PC-3 (cell line): ENCODE measurements at regions not wholly inside any gene's neighbourhood (a gene's known extent, or its start where the extent isn't known, plus 50 kb on each side); places are given as distances from the start of the nearest gene placed in this dataset.

ENCODE experiments used
- ATAC-seq: fragments of 200-7000 bp; cut with Tn5 transposase; 2 replicates; pipeline ENCODE4 v1.9.1; 2020; ENCODE audit warnings: mild to moderate bottlenecking, moderate library complexity
- BruUV-seq: library from RNA; stranded (reverse); fragments of 400-500 nt; replicated peaks from 2 replicates; lab custom pipeline; 2021; lab: Mats Ljungman, UMichigan
- CTCF ChIA-PET: fragments of 300-600 bp; sonication (Branson Sonifier 250); formaldehyde crosslinking; loops from one replicate; lab custom pipeline; 2022; ENCODE audit warnings: antibody characterized with exemption; lab: Charles Lee
- POLR2A ChIA-PET: fragments of 300-600 bp; sonication (Branson Sonifier 250); formaldehyde crosslinking; loops from one replicate; lab custom pipeline; 2022; ENCODE audit warnings: antibody characterized with exemption; ENCODE audit not compliant: unreplicated experiment; lab: Charles Lee
- DNase-seq: peaks from one replicate; pipeline ENCODE4 v3.0.0-alpha.2; 2015
- H2AFZ ChIP-seq: fragments of 300-600 bp; sonication (generic); 2 replicates; pipeline ENCODE4 v1.6.0; 2016; ENCODE audit warnings: antibody characterized with exemption, low read length
- H3F3A ChIP-seq: fragments of 300-600 bp; sonication (generic); one replicate; pipeline ENCODE4 v1.6.0; 2017; ENCODE audit warnings: antibody characterized with exemption, low read length, control low read depth, mild to moderate bottlenecking; ENCODE audit not compliant: unreplicated experiment
- H3K27ac ChIP-seq: fragments of 300-600 bp; sonication (generic); 2 replicates; pipeline ENCODE4 v1.5.1; 2016; ENCODE audit warnings: mild to moderate bottlenecking, low read length
- H3K27me3 ChIP-seq: fragments of 300-600 bp; sonication (generic); 2 replicates; pipeline ENCODE4 v1.6.1; 2016; ENCODE audit warnings: low read length, mixed read lengths
- H3K36me3 ChIP-seq: fragments of 300-600 bp; sonication (generic); 2 replicates; pipeline ENCODE4 v1.6.1; 2016; ENCODE audit warnings: low read depth, mixed run types, low read length, mixed read lengths
- H3K4me1 ChIP-seq: fragments of 300-600 bp; sonication (generic); 2 replicates; pipeline ENCODE4 v1.5.1; 2016; ENCODE audit warnings: low read length; ENCODE audit not compliant: insufficient read depth
- H3K4me2 ChIP-seq: fragments of 300-600 bp; sonication (generic); 2 replicates; pipeline ENCODE4 v1.6.0; 2016; ENCODE audit warnings: low read length
- H3K4me3 ChIP-seq: fragments of 300-600 bp; sonication (generic); 2 replicates; pipeline ENCODE4 v1.5.1; 2016; ENCODE audit warnings: mild to moderate bottlenecking, low read length, mixed read lengths
- H3K79me2 ChIP-seq: fragments of 300-600 bp; sonication (generic); 2 replicates; pipeline ENCODE4 v1.6.1; 2017; ENCODE audit warnings: low read length, mixed read lengths
- H3K9ac ChIP-seq: fragments of 300-600 bp; sonication (generic); 2 replicates; pipeline ENCODE4 v1.6.0; 2016; ENCODE audit warnings: mild to moderate bottlenecking, low read length
- H3K9me2 ChIP-seq: fragments of 300-600 bp; sonication (generic); replicated peaks from 2 replicates; pipeline ENCODE4 v1.6.1; 2016; ENCODE audit warnings: mixed run types, low read length, mixed read lengths
- H3K9me3 ChIP-seq: fragments of 300-600 bp; sonication (generic); 2 replicates; pipeline ENCODE4 v1.6.1; 2016; ENCODE audit warnings: low read length, mixed read lengths
- H4K20me1 ChIP-seq: fragments of 300-600 bp; sonication (generic); 2 replicates; pipeline ENCODE4 v1.6.1; 2016; ENCODE audit warnings: low read length, mixed read lengths
- EZH2 ChIP-seq: fragments of 300-600 bp; sonication (generic); IDR thresholded peaks from one replicate; pipeline ENCODE4 v1.6.1; 2017; ENCODE audit warnings: antibody characterized with exemption, mild to moderate bottlenecking, low read length; ENCODE audit not compliant: unreplicated experiment
- EZH2phosphoT487 ChIP-seq: fragments of 300-600 bp; sonication (generic); IDR thresholded peaks from 2 replicates; pipeline ENCODE4 v1.6.1; 2018; ENCODE audit warnings: mild to moderate bottlenecking, antibody characterized with exemption, low read length, borderline replicate concordance
- intact Hi-C: fragments of 100-400 bp; cut with micrococcal nuclease; formaldehyde crosslinking; loops from 2 replicates; pipeline ENCODE4 v1.9.0; 2023
- TF ChIP-seq, protein P1 (sequence below): fragments of 300-600 bp; sonication (generic); conservative IDR thresholded peaks from 2 replicates; pipeline ENCODE4 v1.5.1; 2017; ENCODE audit warnings: antibody characterized with exemption, low read depth, mild to moderate bottlenecking, low read length

DNA sequence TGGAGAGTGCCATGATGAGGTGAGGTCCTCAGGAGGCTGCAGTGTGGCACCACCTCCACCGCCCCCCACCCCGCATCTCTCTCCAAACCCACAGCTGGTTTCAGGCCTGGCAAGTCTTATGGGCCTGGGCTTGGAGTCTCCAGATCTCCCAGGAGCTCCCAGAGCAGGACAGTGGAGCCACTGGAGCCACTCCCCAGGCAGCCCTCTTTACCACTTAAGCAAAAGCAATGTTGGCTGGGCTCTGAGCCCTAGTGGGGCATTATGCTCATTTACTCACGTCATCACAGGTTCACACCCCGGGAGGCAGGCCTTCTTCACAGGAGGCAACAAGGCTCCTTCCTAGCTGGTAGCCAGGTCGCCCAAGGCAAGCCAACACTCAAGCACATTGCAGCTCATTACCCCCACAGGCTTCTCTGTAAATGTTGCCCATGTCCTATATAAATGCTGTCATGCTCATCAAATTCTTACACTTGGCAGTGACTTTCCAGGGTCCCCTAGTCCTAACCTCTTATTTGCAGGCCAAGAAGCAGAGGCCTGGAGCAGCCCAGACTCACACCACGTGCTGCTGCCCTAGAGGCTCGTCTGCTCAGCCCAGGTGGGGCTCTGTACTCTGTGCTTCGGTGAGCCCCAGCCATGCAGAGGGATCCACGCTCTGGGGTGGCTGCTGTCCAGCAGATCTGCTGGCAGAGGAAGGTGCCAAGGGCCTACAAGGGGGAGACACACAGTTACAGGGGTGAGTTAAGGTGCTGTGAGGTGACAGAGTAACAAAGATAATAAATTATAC lies 459.3 kb downstream of the MATN1 start:
- Histone ChIP-seq H3K9me3 (no peaks in the 10 kb centered on the region), H3K9me2 (no peaks in the 10 kb centered on the region), H3K79me2 (no peaks in the 10 kb centered on the region), H3K27ac (no peak overlapping the region), H3K36me3 (no peaks in the 10 kb centered on the region), H3K4me3 (no peak overlapping the region), H3K27me3 (peaks cover 27% of the 10 kb centered on the region), H3K4me2 (no peak overlapping the region), H3K9ac (no peak overlapping the region), H4K20me1 (no peaks in the 10 kb centered on the region), H2AFZ (no peak overlapping the region), H3F3A (no peaks in the 10 kb centered on the region), H3K4me1 (no peaks in the 10 kb centered on the region)
- intact Hi-C loops, result no loop called here
- BruUV-seq, result no TSS peak
- ATAC-seq (no peak), DNase-seq (no peak)
- ChIA-PET CTCF (no interaction called here), POLR2A (no interaction called here)
- TF ChIP-seq, protein P1, sequence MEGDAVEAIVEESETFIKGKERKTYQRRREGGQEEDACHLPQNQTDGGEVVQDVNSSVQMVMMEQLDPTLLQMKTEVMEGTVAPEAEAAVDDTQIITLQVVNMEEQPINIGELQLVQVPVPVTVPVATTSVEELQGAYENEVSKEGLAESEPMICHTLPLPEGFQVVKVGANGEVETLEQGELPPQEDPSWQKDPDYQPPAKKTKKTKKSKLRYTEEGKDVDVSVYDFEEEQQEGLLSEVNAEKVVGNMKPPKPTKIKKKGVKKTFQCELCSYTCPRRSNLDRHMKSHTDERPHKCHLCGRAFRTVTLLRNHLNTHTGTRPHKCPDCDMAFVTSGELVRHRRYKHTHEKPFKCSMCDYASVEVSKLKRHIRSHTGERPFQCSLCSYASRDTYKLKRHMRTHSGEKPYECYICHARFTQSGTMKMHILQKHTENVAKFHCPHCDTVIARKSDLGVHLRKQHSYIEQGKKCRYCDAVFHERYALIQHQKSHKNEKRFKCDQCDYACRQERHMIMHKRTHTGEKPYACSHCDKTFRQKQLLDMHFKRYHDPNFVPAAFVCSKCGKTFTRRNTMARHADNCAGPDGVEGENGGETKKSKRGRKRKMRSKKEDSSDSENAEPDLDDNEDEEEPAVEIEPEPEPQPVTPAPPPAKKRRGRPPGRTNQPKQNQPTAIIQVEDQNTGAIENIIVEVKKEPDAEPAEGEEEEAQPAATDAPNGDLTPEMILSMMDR, result no peak
- TF ChIP-seq EZH2 (no peak), EZH2phosphoT487 (no peak)

- no peak for ATAC-seq
- intact Hi-C loops, result no loop called here
- Histone ChIP-seq H3F3A (no peaks in the 10 kb centered on the region), H3K4me2 (no peak overlapping the region), H3K27ac (no peak overlapping the region), H3K36me3 (no peaks in the 10 kb centered on the region), H3K79me2 (no peaks in the 10 kb centered on the region), H3K27me3 (peaks cover 27% of the 10 kb centered on the region), H3K4me3 (no peak overlapping the region), H3K9me2 (no peaks in the 10 kb centered on the region), H3K9ac (no peak overlapping the region), H2AFZ (no peak overlapping the region), H4K20me1 (no peaks in the 10 kb centered on the region), H3K9me3 (no peaks in the 10 kb centered on the region), H3K4me1 (no peaks in the 10 kb centered on the region)
- ChIA-PET POLR2A (no interaction called here), CTCF (no interaction called here)
- TF ChIP-seq EZH2phosphoT487 (no peak), EZH2 (no peak)
- TF ChIP-seq, protein P1, result no peak
- DNase-seq, result no peak
- no TSS peak for BruUV-seq
Observed at GRCh38 chr1:30263405-30263804, 460.0 kb downstream of the MATN1 start.

DNA sequence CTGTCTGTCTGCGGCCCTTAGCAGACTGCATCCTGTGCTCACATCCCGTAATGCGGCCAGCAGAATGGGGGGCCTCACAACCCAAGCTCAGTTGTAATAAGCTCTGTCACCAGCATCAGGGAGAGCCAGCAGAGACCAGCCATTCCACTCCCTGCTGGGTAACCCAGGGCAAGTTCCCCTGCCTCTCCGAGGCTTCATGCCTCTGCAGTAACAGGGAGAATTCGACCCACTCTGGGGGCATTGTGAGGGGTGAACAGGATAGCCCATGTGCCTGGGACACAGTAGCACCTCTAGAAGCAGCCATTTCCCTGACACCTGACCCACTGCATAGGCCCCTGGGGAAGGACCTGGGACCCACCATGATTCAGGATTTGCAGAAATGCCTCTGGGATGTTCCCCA lies 461.2 kb downstream of the MATN1 start:
- Histone ChIP-seq H3K9me2 (no peaks in the 10 kb centered on the region), H3K36me3 (no peaks in the 10 kb centered on the region), H3K79me2 (no peaks in the 10 kb centered on the region), H4K20me1 (no peaks in the 10 kb centered on the region), H3K4me2 (no peak overlapping the region), H3K27me3 (peaks cover 19% of the 10 kb centered on the region), H3F3A (no peaks in the 10 kb centered on the region), H3K4me3 (no peak overlapping the region), H3K4me1 (no peaks in the 10 kb centered on the region), H2AFZ (no peak overlapping the region), H3K9ac (no peak overlapping the region), H3K27ac (no peak overlapping the region), H3K9me3 (no peaks in the 10 kb centered on the region)
- DNase-seq (no peak), ATAC-seq (no peak)
- intact Hi-C loops, result no loop called here
- ChIA-PET CTCF (no interaction called here), POLR2A (no interaction called here)
- BruUV-seq, result no TSS peak
- TF ChIP-seq, protein P1, result no peak
- TF ChIP-seq EZH2phosphoT487 (no peak), EZH2 (no peak)
